Left renal pelvis (tissue), 4 donors: ENCODE measurements at regions not wholly inside any gene's neighbourhood (a gene's known extent, or its start where the extent isn't known, plus 50 kb on each side); places are given as distances from the start of the nearest gene placed in this dataset.
"Not testable (repeated sequence)": the region's sequence is repeated elsewhere in the genome, so short reads cannot be mapped to it uniquely, and the experiment has no call there.

Experiments
- DNase-seq, 4 donors: peaks; one replicate each; pipeline ENCODE4 v3.0.0-alpha.2; 2013; ENCODE audit warnings: low read depth in 4 of 4, low spot score in 3 of 4

GRCh38 chr5:67963789-67964519, 251.6 kb upstream of the PIK3R1 start:
- no peak for DNase-seq

GRCh38 chr5:67960939-67961338, 254.6 kb upstream of the PIK3R1 start:
- DNase-seq, result no peak

GRCh38 chr5:67957374-67957773, 258.2 kb upstream of the PIK3R1 start:
- no peak for DNase-seq

DNA sequence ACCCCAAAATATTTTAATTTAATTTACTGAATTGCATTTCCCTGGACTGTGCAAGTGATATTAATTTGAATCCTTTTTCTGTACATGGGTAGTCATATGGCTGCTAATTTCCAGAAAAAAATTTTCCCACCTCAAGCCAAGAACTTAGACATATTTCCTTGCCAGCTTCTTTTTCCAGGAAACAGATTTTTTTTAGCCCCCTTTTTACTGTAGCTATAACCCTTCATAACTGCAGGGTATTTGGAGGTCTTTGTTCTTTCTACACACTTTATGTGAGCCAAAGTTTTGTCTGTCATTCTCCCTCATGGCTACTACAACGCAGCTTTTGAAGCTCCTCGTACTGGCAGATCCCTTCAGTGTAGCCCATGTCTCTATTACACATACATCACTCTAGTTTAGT, 261.2 kb upstream of the PIK3R1 start:
- no peak for DNase-seq

GRCh38 chr5:67942421-67942820, 273.1 kb upstream of the PIK3R1 start:
- no peak for DNase-seq

DNA sequence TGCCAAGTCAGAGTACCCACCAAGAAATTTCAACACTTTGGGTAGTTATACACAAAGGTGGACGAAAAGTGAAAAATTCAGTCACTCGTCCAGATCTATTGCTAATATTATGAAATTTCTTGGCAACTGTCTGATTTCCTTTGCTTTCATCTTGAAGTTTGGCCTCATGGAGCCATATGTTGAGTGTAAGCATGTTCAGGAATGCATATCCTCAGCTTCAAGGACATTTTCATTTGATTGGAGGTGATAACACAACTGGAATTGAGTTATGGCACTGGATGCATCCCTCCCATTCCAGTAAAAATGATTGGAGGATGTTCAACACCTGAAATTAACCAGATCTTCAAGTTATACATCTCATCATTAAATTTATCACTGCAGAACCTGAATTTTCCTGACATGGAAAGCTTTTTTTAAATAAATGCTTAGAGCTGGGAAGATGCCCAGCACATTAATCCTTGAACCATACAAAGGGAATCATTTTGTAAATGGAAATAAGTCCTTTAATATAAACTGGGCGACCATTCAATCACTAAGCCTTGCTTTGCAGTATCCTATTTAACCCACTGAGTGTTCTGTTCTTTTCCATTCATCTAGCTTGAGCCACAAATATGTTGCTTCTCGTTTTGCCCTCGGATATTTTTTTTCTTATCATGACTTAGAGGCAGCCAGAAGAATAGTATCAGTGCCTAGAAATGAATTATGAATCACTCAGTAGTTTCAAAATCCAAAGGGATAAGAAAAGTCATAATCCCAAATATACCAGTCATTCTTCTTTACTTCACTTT, 273.7 kb upstream of the PIK3R1 start:
- DNase-seq, result no peak

- DNase-seq, result no peak
Measured at GRCh38 chr5:67935908-67936566, 279.5 kb upstream of the PIK3R1 start.

- no peak for DNase-seq
Measured at GRCh38 chr5:67934976-67935375, 280.6 kb upstream of the PIK3R1 start.

DNA sequence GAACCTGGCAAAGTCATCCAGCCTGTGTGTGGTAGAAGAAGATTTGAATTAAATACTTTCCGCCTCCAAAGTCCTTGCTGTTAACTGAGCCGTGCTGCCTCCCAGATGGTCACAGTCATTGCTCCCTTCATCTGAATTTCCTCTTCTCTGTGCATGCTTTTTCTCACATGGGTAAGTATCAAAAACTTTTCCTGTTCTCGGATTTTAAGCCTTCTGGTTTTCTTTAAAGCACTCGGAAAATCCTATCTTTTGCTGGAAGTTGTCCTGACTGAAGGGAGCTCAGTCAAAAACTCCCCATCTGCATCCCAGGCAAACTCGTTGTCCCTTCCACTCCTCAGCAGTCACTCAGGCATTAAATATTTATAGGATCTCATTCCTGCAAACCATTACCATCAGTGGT, 290.0 kb upstream of the PIK3R1 start:
- no peak for DNase-seq

GRCh38 chr5:67921004-67921601, 294.5 kb upstream of the PIK3R1 start:
- DNase-seq, result no peak

- DNase-seq, result not testable (repeated sequence)
Measured at GRCh38 chr5:67919532-67919931, 296.0 kb upstream of the PIK3R1 start.

DNA sequence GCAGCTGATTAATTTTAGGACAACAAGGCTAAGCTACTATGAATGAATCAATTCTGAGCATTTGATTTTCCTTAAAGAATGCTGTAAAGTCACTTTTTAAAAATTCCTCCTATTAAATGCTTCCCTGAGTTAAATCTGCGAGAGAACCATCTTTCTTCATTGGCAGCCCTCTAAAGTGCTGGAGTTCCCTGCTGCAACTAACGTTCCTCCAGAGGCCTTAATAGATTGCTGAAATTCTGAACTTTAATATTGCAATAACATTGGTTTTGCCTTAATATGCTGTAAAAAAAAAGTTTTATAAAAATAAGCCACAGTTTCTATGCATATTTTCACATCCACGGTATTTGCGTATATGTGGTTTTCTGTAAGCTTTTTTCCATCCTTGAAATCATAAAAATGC, 298.0 kb upstream of the PIK3R1 start:
- DNase-seq, result no peak

GRCh38 chr5:67910546-67910945, 305.0 kb upstream of the PIK3R1 start:
- no peak for DNase-seq

- no peak for DNase-seq
Measured at GRCh38 chr5:67908126-67908765, 307.3 kb upstream of the PIK3R1 start.

DNA sequence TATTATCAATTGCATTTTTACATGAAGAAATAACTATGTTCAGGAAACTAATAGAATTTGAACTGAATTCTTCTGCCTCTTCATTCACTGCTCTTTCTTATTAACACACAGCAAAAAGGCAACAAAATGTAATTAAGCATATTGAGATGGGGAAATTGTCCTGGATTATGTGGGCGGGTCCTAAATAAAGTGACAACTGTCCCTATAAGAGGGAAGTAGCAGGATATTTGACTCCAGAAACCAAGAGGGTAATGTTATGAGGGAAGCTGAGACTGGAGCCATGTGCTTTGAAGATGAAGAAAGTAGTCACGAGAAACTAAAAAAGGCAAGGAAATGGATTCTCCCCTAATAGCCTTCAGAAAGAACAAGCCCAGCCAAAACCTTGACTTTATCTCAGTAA, 311.2 kb upstream of the PIK3R1 start:
- DNase-seq, result no peak

GRCh38 chr5:67903656-67904055, 311.9 kb upstream of the PIK3R1 start:
- DNase-seq, result no peak

DNA sequence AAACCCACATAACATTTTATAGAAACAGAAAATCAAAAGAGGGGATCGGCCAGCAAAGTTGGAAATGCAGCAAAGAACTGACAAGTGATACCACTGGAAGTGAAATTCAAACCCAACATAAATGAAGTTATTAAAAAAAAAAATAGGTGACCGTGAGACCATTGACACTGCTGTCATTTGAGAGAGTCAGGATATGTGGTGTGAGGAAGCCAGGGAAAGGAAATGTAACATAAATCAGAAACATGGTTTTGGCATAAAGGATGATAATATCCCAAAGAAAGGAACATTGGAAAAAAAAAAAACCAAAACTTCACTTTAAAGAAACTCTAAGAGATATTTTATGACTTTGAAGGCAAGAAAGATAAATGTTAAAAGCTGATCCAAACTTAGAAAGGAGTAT, 312.4 kb upstream of the PIK3R1 start:
- DNase-seq, result no peak

DNA sequence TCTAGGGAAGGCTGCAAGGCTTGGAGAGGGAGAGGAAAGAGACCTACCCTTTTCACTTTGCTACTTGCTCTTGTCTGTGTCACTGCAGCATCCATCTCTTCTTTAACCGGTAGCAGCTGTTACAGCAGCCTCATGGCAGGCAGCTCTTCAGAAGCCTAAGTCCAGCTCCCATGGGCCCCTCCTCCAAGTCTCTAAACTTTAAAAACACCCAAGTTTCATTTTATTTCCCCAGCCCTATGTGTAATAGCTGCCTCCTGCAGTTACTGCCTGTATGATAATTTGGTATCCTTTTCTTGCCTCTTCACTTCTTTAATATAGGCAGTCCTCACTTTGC, 313.1 kb upstream of the PIK3R1 start:
- DNase-seq, result no peak

- no peak for DNase-seq
Measured at GRCh38 chr5:67901814-67902496, 313.6 kb upstream of the PIK3R1 start.

- DNase-seq, result no peak
Measured at GRCh38 chr5:67900514-67900913, 315.0 kb upstream of the PIK3R1 start.
